K562 (cell line): ENCODE measurements at regions not wholly inside any gene's neighbourhood (a gene's known extent, or its start where the extent isn't known, plus 50 kb on each side); places are given as distances from the start of the nearest gene placed in this dataset.
"Not testable (repeated sequence)": the region's sequence is repeated elsewhere in the genome, so short reads cannot be mapped to it uniquely, and the experiment has no call there.

Experiments
- ATAC-seq: fragments of 200-7000 bp; cut with Tn5 transposase; 3 replicates; pipeline ENCODE4 v1.9.1; 2020; ENCODE audit warnings: moderate library complexity
- BruUV-seq: library from RNA; stranded (reverse); fragments of 400-500 nt; replicated peaks from 2 replicates; lab custom pipeline; 2021; lab: Mats Ljungman, UMichigan
- CTCF ChIA-PET: fragments of 300-600 bp; formaldehyde crosslinking; extraction: SDS; loops from one replicate; lab custom pipeline; 2021; ENCODE audit warnings: low intra/inter-chr PET ratio; lab: Yijun Ruan, JAX
- POLR2A ChIA-PET: fragments of 300-600, 350-650 bp; sonication (Branson Sonifier 250); formaldehyde crosslinking; extraction: SDS; loops from one replicate; lab custom pipeline; 2021; ENCODE audit warnings: antibody characterized with exemption, inconsistent platforms; lab: Yijun Ruan, JAX
- DNase-seq, 4 experiments: peaks; one replicate each; pipeline versions ENCODE4 v3.0.0 to v3.0.0-alpha.2; 2011 to 2018; ENCODE audit warnings: low spot score in 3 of 4, mixed read lengths in 3 of 4; ENCODE audit errors: extremely low read depth in 1 of 4
- FAIRE-seq: peaks from 2 replicates; lab custom pipeline; 2011; peaks lifted over from hg19 to GRCh38; lab: Jason Lieb, UNC
- H2AFZ ChIP-seq: 2 replicates; pipeline ENCODE4 v1.6.0; 2011; ENCODE audit warnings: low read depth, low read length, control low read depth, inconsistent platforms
- H3K27ac ChIP-seq: fragments of 200-600 bp; 3 replicates; pipeline ENCODE4 v1.8.0; 2011; ENCODE audit warnings: low read depth, mild to moderate bottlenecking, control low read depth, inconsistent platforms, low read length, moderate library complexity, mixed read lengths; ENCODE audit errors: extremely low read depth
- H3K27me3 ChIP-seq, 2 experiments: fragments of 300-600 bp in 1 of 2; 2 replicates in 1 of 2; 3 replicates in 1 of 2; pipeline versions ENCODE4 v1.6.0 to v1.8.0; 2011; ENCODE audit warnings: inconsistent platforms in 2 of 2, low read length in 2 of 2, mild to moderate bottlenecking in 1 of 2, mixed read lengths in 1 of 2, moderate library complexity in 1 of 2; ENCODE audit not compliant: control insufficient read depth in 2 of 2, insufficient read depth in 2 of 2
- H3K36me3 ChIP-seq: fragments of 300-600 bp; 3 replicates; pipeline ENCODE4 v1.8.0; 2011; ENCODE audit warnings: mild to moderate bottlenecking, low read length, inconsistent platforms; ENCODE audit not compliant: control insufficient read depth, insufficient read depth
- H3K4me1 ChIP-seq, 2 experiments: fragments of 200-600 bp in 1 of 2; replicated peaks in 1 of 2; 2 replicates in 1 of 2; 3 replicates in 1 of 2; pipeline versions ENCODE4 v1.5.1 to v1.8.0; 2011; ENCODE audit warnings: inconsistent platforms in 2 of 2, low read length in 2 of 2, mild to moderate bottlenecking in 1 of 2, mixed read lengths in 1 of 2, moderate library complexity in 1 of 2; ENCODE audit not compliant: control insufficient read depth in 2 of 2, insufficient read depth in 2 of 2
- H3K4me2 ChIP-seq: 2 replicates; pipeline ENCODE4 v1.6.1; 2011; ENCODE audit warnings: low read length, control low read depth, inconsistent platforms, mixed read lengths; ENCODE audit not compliant: insufficient read depth
- H3K4me3 ChIP-seq: fragments of 200-600 bp; sonication (generic), shearing (Covaris generic); 2 replicates; pipeline ENCODE4 v1.5.1; 2016; ENCODE audit warnings: control low read depth, inconsistent platforms
- H3K79me2 ChIP-seq: fragments of 200-600 bp; 3 replicates; pipeline ENCODE4 v1.8.0; 2011; ENCODE audit warnings: low read length, inconsistent platforms; ENCODE audit not compliant: control insufficient read depth, insufficient read depth
- H3K9ac ChIP-seq, 2 experiments: 2 replicates each; pipeline versions ENCODE4 v1.6.0 to v1.6.1; 2011; ENCODE audit warnings: low read depth in 2 of 2, low read length in 2 of 2, control low read depth in 1 of 2, inconsistent platforms in 1 of 2, mild to moderate bottlenecking in 1 of 2, mixed read lengths in 1 of 2; ENCODE audit not compliant: insufficient read depth in 1 of 2
- H3K9me1 ChIP-seq: one replicate; pipeline ENCODE4 v1.6.0; 2011; ENCODE audit warnings: inconsistent platforms, mild to moderate bottlenecking, low read length, moderate library complexity; ENCODE audit not compliant: control insufficient read depth, insufficient read depth
- H3K9me3 ChIP-seq: replicated peaks from 2 replicates; pipeline ENCODE4 v1.5.1; 2011; ENCODE audit warnings: low read depth, low read length, inconsistent platforms; ENCODE audit not compliant: control insufficient read depth, insufficient read depth
- H4K20me1 ChIP-seq: replicated peaks from 2 replicates; pipeline ENCODE4 v1.6.1; 2011; ENCODE audit warnings: low read length, inconsistent platforms, mixed read lengths; ENCODE audit not compliant: control insufficient read depth, insufficient read depth
- CHCHD3 ChIP-seq: fragments of 250-450 bp; sonication (Bioruptor Pico); IDR thresholded peaks from 2 replicates; pipeline ENCODE4 v2.1.2; 2022; ENCODE audit warnings: mild to moderate bottlenecking
- WGBS: fragments of 100-300 bp; shearing (Covaris generic); methylation state at CpG from one replicate; pipeline ENCODE4 v1.1.6; 2016; ENCODE audit warnings: low coverage, mixed read lengths; ENCODE audit not compliant: insufficient coverage; ENCODE audit errors: missing lambda C conversion rate; 5-methylcytosine and 5-hydroxymethylcytosine counted together
- in situ Hi-C: fragments of 300-500 bp; cut with MboI; formaldehyde crosslinking; loops from 4 replicates; pipeline ENCODE4 v1.15.0; 2018; ENCODE audit warnings: inconsistent platforms, mixed read lengths
- intact Hi-C: fragments of 100-400 bp; cut with micrococcal nuclease; formaldehyde crosslinking; loops from 2 replicates; pipeline ENCODE4 v1.14.2; 2022
- TF ChIP-seq, protein P1 (sequence below): sonication (generic); formaldehyde crosslinking; IDR thresholded peaks from 2 replicates; pipeline ENCODE4 v1.8.1; 2023; ENCODE audit warnings: mild to moderate bottlenecking, missing genetic modification reagents, moderate library complexity

DNA sequence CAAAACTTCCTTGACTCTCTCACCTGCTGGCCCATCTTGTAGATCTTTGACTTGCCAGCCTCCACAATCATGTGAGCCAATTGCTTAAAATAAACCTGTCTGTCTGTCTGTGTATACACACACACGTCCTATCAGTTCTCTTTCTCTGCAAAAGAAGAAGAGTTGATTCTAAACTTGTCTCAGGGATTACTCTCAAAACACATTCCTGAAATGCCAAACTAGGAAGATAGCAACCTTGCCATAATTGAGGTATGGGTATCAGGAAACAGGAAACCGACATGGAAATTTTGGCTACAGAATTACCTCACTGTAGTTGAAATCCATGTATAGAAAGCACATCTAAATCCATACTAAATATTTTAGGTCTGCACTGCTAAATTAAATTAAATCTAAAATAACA is 483.4 kb downstream of the PLK2 start:
- no peak for FAIRE-seq
- WGBS: 26% methylated on average over 2 of the region's 2 CpGs
- TF ChIP-seq CHCHD3 (CRISPR knock-in tag): no peak
- TF ChIP-seq, protein P1, sequence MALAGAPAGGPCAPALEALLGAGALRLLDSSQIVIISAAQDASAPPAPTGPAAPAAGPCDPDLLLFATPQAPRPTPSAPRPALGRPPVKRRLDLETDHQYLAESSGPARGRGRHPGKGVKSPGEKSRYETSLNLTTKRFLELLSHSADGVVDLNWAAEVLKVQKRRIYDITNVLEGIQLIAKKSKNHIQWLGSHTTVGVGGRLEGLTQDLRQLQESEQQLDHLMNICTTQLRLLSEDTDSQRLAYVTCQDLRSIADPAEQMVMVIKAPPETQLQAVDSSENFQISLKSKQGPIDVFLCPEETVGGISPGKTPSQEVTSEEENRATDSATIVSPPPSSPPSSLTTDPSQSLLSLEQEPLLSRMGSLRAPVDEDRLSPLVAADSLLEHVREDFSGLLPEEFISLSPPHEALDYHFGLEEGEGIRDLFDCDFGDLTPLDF (CRISPR knock-in tag): no peak
- TF ChIP-seq, all 486 proteins: peak for 0

DNA sequence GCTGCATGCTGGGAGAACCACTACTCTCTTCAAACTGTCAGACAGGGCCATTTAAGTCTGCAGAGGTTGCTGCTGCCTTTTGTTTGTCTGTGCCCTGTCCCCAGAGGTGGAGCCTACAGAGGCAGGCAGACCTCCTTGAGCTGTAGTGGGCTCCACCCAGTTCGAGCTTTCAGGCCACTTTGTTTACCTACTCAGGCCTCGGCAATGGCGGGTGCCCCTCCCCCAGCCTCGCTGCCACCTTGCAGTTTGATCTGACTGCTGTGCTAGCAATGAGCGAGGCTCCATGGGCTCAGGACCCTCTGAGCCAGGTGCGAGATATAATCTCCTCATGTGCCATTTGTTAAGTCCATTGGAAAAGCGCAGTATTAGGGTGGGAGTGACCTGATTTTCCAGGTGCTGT is 487.8 kb downstream of the PLK2 start:
- 12% methylated on average over 6 of the region's 7 CpGs for WGBS
- BruUV-seq, H3K4me3 ChIP-seq, ATAC-seq, CTCF ChIA-PET, H2AFZ ChIP-seq, H3K9me1 ChIP-seq, intact Hi-C loops, H4K20me1 ChIP-seq, H3K27me3 ChIP-seq, H3K36me3 ChIP-seq, H3K27ac ChIP-seq, in situ Hi-C loops, DNase-seq, H3K4me1 ChIP-seq, H3K9me3 ChIP-seq, POLR2A ChIA-PET, H3K79me2 ChIP-seq, H3K4me2 ChIP-seq, FAIRE-seq, H3K9ac ChIP-seq: not testable (repeated sequence)

More for the DNA sequence above, 483.4 kb downstream of the PLK2 start:
- Histone ChIP-seq H3K27me3 (no peaks in the 10 kb centered on the region), H3K9ac (no peak overlapping the region), H2AFZ (no peak overlapping the region), H3K36me3 (no peaks in the 10 kb centered on the region), H4K20me1 (no peaks in the 10 kb centered on the region), H3K4me3 (no peak overlapping the region), H3K9me3 (no peaks in the 10 kb centered on the region; the same call in 1 of the 2 replicates), H3K9me1 (no peaks in the 10 kb centered on the region), H3K4me2 (no peak overlapping the region), H3K4me1 (no peaks in the 10 kb centered on the region), H3K27ac (no peak overlapping the region), H3K79me2 (no peaks in the 10 kb centered on the region)
- intact Hi-C loops: no loop called here
- no peak for DNase-seq
- ChIA-PET CTCF (no interaction called here), POLR2A (no interaction called here)
- no TSS peak for BruUV-seq
- no peak for ATAC-seq
- in situ Hi-C loops: no loop called here
